ENCODE measurements at regions not wholly inside any gene's neighbourhood (a gene's known extent, or its start where the extent isn't known, plus 50 kb on each side); places are given as distances from the start of the nearest gene placed in this dataset.

DNA sequence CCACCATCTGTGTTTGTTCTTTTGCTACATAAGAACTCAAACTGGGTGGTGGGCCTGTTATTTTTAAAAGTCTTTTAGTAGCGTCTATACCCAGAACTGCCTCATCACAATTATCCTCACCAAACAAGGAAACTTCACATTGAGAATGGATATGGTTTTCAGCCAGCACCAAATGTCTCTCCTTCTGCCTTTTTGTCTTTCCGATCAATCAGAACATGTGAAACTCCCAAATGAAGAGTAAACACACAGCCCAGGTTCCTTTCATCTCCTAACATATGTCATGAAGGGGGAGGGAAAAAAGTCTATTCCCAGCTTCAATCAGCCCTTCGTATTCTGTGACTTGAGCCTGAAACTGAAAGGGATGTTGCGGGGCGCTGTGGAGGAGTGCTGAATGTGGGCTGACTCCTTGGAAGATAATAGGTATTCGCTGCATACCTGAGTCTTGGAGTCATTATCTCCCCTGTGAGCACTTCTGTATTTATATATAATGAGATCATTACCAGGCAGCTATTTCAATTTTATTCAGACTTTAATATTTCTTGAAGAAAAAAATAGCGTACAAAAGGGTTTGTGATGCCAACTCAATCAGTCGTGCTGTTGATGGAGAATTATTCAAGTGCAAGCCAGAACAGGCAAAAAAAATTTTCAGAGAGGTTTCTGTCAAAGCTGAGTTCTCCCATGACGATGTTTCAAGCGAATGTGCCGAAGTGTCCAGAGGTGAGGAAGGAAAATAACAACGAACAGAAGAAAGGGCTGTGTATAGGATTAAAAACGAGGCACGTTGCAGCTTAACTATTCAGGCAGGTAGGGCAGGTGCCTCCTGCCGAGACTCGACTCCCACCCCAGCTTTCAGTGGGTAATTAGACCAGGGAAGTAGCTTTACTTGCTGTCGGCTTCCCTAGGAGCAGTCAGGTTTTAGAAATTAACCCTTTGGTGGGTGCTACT lies 163.9 kb upstream of the NOCT start:
- DNase-seq: peak; percentile 94

- DNase-seq: no peak
Observed at GRCh38 chr4:138845664-138846063, 169.9 kb upstream of the NOCT start.

DNA sequence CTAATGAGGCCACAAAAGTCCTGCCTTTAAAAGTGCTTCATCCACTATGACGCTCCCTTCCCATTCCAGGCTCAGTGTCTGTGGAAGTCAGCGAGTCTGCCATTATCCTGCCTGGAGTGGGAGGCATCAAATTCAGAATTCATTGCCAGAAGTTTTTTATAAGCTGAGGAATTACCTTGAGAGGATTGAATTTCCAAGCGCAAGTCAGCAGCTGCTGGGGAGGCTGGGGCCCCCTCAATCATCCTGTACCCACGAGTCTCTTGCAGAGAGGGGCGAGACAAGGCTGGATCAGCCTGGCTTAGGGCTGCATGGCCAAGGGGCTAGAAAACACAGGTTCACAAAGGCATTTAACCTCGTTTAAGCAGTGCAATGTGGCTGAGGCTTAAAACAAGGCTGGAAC lies 170.5 kb upstream of the NOCT start:
- no peak for DNase-seq

GRCh38 chr4:138843616-138844015 lies 172.0 kb upstream of the NOCT start:
- no peak for DNase-seq

DNA sequence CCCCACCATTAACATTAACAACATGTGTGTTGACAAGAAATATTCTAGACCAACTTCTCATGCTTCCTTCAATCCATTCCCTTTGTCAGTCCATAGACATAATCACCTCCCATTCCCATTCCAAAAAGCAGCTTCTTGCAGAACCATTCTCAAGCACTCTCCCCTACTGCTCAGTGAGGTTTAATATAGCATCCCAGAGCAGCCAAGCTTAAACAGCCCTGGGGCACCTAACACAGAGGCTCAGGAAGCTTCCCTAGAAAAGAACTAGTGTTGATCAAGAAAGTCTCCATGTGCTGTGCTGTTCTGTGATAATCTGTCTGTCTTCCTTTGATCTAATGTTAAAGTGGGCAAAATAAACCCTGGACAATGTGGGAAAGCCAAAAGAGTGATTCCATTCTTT lies 174.2 kb upstream of the NOCT start:
- DNase-seq: no peak

DNA sequence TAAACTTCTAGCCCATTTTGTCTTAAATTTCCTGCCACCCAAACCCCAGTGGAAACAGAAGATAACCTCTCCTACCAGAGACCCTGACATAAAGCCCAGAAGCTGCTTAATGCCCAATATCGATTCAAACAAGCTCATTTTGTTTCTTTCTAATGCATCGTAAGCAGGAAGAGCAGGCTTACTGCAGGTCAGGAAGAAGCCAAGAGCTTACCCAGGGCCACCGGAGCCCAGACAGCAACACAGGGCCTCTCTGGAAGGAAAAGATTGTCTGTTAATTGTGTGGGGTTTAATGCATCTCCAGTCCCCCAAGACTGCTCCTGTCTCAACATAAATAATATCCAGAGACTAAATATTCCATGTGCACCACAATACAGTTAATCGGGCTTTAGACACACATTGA lies 177.3 kb upstream of the NOCT start:
- DNase-seq: no peak

DNA sequence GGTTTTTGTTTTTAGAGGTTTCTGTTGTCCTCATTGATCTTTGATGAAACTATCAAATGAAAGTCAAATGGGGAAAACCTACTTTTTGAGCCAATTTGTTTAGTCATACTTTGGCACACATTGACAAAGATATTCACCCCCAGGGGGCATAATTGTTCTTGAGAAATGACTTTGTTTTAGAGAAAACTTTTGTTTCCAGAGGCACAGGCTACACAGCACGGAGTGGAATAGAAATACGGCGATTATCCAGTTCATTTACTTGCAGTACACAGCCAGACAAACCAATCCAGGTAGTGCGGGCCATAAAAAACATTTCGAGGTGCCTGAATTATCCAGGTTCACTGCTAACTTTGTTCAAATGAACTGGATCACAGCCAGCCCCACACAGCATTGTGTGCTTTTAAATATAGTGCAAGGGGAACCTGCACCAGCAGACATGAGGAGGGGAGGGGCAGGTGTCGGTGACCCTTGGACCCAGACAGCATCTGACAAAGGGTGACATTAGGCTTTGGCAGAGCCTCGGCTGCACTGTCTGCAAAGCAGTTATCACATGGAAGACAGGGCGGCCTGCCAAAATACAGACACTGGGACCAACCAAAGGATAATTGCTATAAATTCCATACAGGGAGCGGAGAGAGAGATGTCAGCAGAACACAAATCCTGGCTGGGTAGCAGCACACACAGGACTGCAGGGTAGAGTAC lies 179.6 kb upstream of the NOCT start:
- DNase-seq: no peak

DNA sequence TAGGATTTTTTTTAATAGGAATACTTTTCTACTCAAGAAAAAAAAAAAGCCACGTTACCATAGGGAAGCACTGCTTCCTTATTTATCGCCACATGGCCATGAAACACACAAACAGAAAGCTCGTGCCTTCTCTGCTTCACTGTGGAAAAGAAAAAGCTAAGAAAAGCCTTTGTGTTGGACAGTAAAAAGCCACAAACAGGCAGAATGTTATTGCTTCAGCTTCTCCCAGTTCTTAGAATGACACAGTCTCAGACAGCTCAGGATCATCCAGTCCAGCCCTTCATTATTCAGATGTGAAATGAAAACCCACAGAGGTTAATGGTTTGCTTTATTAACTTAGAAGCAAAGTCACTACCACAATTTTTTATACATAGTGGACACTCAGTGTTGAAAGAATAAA lies 181.6 kb upstream of the NOCT start:
- peak; percentile 91 for DNase-seq

- no peak for DNase-seq
Observed at GRCh38 chr4:138832563-138832962, 183.0 kb upstream of the NOCT start.

GRCh38 chr4:138831948-138832347 lies 183.6 kb upstream of the NOCT start:
- DNase-seq: no peak

DNA sequence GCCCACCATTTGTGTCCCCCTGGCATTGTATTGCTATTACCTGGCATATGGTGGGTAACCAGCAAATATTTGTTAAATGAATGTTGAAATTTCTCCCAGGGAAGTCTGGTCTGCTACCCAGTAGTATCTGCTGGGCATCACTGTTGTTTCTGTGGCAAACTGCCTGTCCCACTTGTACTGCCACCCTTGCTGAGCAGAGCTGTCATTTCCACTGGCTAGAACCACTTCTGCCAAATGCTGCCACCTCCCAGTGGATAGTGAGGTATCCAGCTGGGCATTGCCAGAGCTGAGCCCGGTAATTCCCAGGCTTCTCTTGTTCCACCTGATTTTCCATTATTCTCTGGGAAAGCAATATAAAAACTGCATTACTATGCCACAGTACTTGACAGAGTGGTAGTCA lies 186.7 kb upstream of the NOCT start:
- DNase-seq: no peak

DNA sequence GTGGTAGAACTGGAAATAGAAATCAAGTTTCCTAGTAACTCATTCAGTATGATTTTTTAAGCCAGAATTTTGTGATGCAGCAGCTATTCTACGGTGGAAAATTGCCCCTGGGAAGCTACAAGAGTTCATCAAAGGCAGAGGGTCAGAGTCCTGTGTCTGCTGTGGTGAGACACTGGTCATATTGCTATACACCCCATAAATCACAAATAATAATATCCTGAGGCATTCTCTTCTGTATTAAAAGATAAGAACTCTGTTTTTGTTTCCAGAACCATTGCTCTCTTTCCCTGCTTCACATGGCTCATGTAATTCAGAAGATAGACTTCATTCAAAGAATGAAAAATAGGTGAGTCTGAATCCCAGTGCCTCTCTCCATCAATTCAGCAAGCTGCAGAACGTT lies 188.8 kb upstream of the NOCT start:
- no peak for DNase-seq

- DNase-seq: no peak
Observed at GRCh38 chr4:138826322-138826721, 189.3 kb upstream of the NOCT start.

GRCh38 chr4:138821331-138821730 lies 194.2 kb upstream of the NOCT start:
- DNase-seq: peak; percentile 57

- no peak for DNase-seq
Observed at GRCh38 chr4:138816875-138817274, 198.7 kb upstream of the NOCT start.

DNA sequence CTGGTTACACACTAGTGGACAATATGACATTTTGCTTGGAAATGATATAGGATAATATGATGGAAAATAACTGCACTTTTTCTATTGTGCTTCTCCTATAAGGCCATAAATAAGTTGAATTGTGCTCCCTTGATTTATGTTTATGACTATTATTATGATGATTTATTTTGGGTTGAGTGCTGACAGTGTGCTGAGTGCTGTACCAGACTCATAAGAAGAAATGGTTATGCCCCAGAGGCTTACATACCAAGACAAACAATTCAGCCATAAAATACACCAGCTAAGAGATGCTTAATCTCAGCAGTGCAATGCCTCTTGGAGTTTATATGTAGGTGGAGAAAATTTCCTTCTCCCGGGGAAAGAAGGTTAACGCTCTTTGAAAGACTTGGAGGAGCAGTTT lies 199.8 kb upstream of the NOCT start:
- DNase-seq: no peak

DNA sequence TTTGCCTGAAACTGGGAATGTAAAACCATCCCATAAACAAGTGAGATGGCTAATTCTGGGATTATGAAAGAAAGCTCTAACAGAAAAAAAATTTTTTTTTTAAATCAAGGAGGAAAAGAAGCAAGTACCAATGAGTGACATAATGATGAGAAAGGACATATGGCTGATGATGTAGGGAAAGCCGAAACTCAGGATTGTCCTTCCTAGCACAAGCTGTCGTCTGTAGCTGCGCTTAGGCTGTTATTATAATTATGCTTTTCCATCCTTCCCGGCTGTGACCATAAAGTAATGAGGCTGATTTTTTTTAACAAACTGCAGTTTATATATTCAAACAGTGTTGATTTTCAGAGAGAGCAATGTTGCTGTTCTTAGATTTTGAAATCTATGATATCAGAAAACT lies 209.8 kb upstream of the NOCT start:
- no peak for DNase-seq

DNA sequence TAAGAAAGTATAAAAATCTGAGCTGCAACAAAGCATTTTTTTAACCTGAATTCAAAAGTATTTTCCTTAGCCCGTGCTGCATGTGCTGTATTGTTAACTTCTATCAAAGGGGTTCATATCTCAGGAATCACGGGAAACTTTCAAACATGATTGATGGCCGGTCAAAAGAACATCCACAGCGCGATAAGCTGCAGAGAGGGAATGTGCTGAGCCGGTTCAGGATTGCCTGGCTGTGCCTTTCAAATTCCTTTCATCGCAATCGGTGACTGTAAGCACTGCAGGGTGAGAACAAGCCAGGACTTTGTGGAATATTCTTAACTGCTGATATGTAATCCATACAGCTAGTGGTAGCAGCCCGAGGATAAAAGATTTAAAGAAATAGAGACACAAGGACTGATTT lies 210.9 kb upstream of the NOCT start:
- DNase-seq: peak; percentile 32

- DNase-seq: no peak
Observed at GRCh38 chr4:138803051-138803450, 212.5 kb upstream of the NOCT start.

DNA sequence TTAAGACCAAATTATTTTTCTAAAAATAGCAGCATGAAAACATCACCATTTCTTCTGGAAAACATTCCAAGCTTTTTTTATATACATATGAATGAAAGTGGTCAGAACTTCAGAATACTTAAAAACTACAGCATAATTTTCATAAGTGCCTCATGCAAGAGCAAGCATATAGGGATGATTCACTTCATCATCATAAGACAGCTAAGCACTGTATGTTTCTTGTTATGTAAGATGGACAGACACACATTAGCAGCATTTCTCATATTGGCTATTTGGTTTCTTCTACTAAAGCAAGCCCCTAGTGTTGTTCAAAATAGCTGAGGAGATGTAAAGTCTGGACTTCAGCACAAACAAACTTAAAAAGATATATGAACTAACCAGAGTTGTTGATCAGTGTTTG lies 213.1 kb upstream of the NOCT start:
- no peak for DNase-seq

- no peak for DNase-seq
Observed at GRCh38 chr4:138800421-138800820, 215.2 kb upstream of the NOCT start.

DNA sequence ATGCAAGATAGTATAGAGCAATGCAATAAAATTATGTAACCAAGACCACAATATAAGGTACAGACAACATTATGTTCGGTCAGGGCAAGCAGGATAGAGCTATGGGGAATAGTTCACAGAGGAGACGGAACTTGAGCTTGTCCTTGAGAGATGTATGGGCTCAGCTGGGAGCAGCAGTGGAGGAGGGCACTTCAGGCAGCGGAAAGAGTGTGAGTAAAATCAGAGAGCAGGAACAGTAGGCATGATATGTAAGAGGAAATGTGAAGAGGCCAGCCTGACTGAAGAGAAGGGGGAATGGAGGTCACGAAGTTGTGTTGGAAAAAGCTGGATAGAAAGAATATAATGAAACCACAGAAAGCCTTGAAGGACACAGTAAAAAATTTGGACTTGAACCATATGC lies 217.2 kb upstream of the NOCT start:
- no peak for DNase-seq

DNA sequence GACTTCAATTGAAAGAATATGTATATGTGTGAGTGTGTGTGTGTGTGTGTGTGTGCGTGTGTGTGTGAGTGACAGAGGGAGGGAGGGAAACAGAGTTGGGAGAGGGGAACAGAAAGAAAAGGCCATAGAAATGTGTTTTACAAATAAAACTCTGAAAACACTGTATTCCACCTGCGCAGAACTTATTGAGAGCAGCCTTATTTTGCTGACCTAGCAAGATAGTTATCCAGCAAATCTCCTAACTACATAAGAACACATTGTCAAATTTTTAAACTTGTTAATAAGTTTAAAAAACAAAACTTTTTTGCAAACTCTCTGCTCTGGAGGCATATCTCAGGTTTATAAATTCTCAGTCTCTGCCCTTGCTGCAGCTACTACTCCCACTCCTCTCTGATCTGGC lies 217.9 kb upstream of the NOCT start:
- no peak for DNase-seq

DNA sequence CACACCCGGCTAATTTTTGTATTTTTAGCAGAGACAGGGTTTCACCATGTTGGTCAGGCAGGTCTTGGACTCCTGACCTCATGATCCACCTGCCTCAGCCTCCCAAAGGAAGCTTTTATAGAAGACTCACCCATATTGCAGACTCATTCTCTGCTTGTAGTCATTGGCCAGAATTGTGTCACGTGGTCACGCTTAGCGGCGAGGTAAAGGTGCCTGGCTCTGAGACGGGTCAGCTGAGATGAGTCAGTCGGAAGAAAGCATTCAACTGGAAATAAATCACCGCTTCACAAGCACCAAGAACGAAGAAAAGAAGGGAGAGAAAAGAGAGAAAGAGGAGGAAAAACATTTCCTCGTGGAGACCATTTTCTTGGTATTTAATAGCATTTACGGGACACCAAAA lies 218.8 kb upstream of the NOCT start:
- DNase-seq: no peak

All from kidney glomerular epithelial cell (primary cell).